ENCODE measurements at regions not wholly inside any gene's neighbourhood (a gene's known extent, or its start where the extent isn't known, plus 50 kb on each side); places are given as distances from the start of the nearest gene placed in this dataset.
A peak's percentile ranks its signal among the peaks of the same experiment; 100 is the strongest.

- Histone ChIP-seq H4K20me1 (ENCODE audit: insufficient read depth, low read length) (no peaks in the 10 kb centered on the region), H3K4me2 (ENCODE audit: low read depth, low read length) (peak overlapping the region; percentile 97), H3K27ac (ENCODE audit: low read length) (peak overlapping the region; percentile 65), H3K9me2 (replicated peaks; ENCODE audit: insufficient read depth, low read length) (no peaks in the 10 kb centered on the region), H3F3A (ENCODE audit: insufficient read depth, low read length) (peaks cover 23% of the 10 kb centered on the region), H3K79me2 (ENCODE audit: low read length) (no peaks in the 10 kb centered on the region), H3K36me3 (replicated peaks; ENCODE audit: insufficient read depth, low read length) (no peaks in the 10 kb centered on the region), H2AFZ (ENCODE audit: low read length) (peak overlapping the region; percentile 81), H3K27me3 (replicated peaks; ENCODE audit: insufficient read depth, low read length) (no peaks in the 10 kb centered on the region), H3K9ac (ENCODE audit: low read length) (peak overlapping the region; percentile 44; the same call in 1 of the 2 replicates), H3K4me3 (ENCODE audit: low read length) (peak overlapping the region; percentile 52), H3K9me3 (replicated peaks; ENCODE audit: insufficient read depth, low read length) (no peaks in the 10 kb centered on the region), H3K4me1 (ENCODE audit: low read length) (peaks cover 29% of the 10 kb centered on the region)
- no peak for TF ChIP-seq EZH2 (optimal IDR thresholded peaks at IDR 0.05; ENCODE audit: low read depth, low read length)
- peak; percentile 92 for TF ChIP-seq CTCF (IDR thresholded peaks at IDR 0.05; ENCODE audit: low read length)
- peak; percentile 88 for DNase-seq
These were observed 154.5 kb upstream of the LYZL2 start for GRCh38 chr10:30783939-30784501.

DNA sequence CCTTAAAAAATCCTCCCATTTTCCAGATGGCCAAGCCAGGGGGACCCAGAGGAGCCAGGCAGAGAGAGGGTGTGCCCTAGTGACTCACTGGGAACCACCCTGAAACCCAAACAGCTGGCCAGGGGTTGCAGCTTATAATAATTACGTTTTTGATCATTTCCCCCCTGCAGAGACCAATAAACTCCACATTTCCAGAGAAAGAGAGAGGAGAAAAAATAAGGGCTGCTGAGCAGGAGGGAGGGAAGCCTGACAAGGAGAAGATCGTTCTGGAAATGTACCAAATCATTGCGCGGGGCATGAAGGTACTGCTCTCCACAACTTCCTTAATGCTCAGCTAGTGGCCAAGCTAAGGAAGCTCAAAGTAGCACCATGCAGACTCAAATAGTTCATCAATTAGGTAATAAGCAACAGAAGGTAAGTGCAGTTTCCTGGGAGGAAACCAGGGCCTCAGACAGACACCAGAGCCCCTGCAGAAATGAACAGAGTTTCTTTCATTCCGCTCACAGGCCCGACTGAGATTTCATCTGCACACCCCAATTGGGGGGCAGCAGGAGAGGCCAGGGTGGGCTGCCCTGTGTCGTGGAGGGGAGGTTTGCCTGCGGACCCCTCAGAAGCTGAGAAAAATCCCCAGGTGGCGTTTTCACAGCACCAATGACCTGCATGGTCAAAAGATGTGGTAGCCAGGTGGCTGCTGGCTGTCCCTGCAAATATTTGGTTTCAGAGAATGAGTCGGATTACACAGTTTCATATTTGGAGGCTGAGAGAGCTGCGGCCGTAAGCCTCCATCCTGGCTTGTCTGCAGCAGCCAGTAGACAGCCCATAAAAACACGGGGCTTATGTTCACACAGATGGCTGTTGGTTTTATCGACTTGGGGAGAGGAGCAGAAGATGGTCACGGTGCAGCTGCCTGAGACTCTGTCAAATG, 153.2 kb upstream of the LYZL2 start:
- no peaks in the 10 kb centered on the region for H3K9me2 ChIP-seq (replicated peaks; ENCODE audit: insufficient read depth, low read length)
- TF ChIP-seq EZH2phosphoT487 (IDR thresholded peaks at IDR 0.05; ENCODE audit: low read length), result no peak
- TF ChIP-seq CTCF (IDR thresholded peaks at IDR 0.05; ENCODE audit: low read length), result no peak
- TF ChIP-seq EZH2 (optimal IDR thresholded peaks at IDR 0.05; ENCODE audit: low read depth, low read length), result no peak
- no peaks in the 10 kb centered on the region for H3K27me3 ChIP-seq (replicated peaks; ENCODE audit: insufficient read depth, low read length)
- peaks cover 17% of the 10 kb centered on the region for H3K4me1 ChIP-seq (ENCODE audit: low read length)
- peaks cover 23% of the 10 kb centered on the region for H3F3A ChIP-seq (ENCODE audit: insufficient read depth, low read length)
- no peaks in the 10 kb centered on the region for H3K36me3 ChIP-seq (replicated peaks; ENCODE audit: insufficient read depth, low read length)
- H3K27ac ChIP-seq (ENCODE audit: low read length), result peak overlapping the region; percentile 65
- H3K79me2 ChIP-seq (ENCODE audit: low read length), result no peaks in the 10 kb centered on the region
- no peaks in the 10 kb centered on the region for H4K20me1 ChIP-seq (ENCODE audit: insufficient read depth, low read length)
- peak overlapping the region; percentile 52 for H3K4me3 ChIP-seq (ENCODE audit: low read length)
- H3K4me2 ChIP-seq (ENCODE audit: low read depth, low read length), result peak overlapping the region; percentile 97
- peak; percentile 86 for DNase-seq
- no peaks in the 10 kb centered on the region for H3K9me3 ChIP-seq (replicated peaks; ENCODE audit: insufficient read depth, low read length)
- H2AFZ ChIP-seq (ENCODE audit: low read length), result peak overlapping the region; percentile 81
- peak overlapping the region; percentile 44; the same call in 1 of the 2 replicates for H3K9ac ChIP-seq (ENCODE audit: low read length)

DNA sequence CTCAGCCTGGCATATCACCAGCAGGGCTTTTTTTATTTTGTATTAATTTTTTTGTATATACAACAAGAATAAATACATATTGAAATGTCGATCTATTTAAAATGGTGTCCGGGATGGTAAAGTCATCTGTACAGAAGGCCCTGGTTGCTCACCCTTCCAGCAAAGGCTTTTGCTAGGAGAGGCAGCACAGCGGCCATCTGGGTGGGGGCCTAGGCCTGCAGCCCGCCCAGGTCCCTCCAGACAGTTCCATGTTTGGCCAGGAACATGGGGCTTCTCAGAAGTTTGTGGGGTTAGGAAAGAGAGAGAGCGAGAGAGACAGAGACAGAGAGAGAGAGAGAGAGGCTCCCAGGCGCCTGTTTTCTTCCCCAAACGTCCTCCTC, 152.6 kb upstream of the LYZL2 start:
- TF ChIP-seq EZH2phosphoT487 (IDR thresholded peaks at IDR 0.05; ENCODE audit: low read length) (no peak), CTCF (IDR thresholded peaks at IDR 0.05; ENCODE audit: low read length) (no peak), EZH2 (optimal IDR thresholded peaks at IDR 0.05; ENCODE audit: low read depth, low read length) (no peak)
- H3K79me2 ChIP-seq (ENCODE audit: low read length), result no peaks in the 10 kb centered on the region
- H3F3A ChIP-seq (ENCODE audit: insufficient read depth, low read length), result peaks cover 23% of the 10 kb centered on the region
- H3K4me1 ChIP-seq (ENCODE audit: low read length), result peaks cover 16% of the 10 kb centered on the region
- no peaks in the 10 kb centered on the region for H3K9me2 ChIP-seq (replicated peaks; ENCODE audit: insufficient read depth, low read length)
- H3K27me3 ChIP-seq (replicated peaks; ENCODE audit: insufficient read depth, low read length), result no peaks in the 10 kb centered on the region
- H3K4me2 ChIP-seq (ENCODE audit: low read depth, low read length), result peak overlapping the region; percentile 97
- H3K27ac ChIP-seq (ENCODE audit: low read length), result peak overlapping the region; percentile 65; the same call in 1 of the 2 replicates
- no peaks in the 10 kb centered on the region for H3K36me3 ChIP-seq (replicated peaks; ENCODE audit: insufficient read depth, low read length)
- peak overlapping the region; percentile 81 for H2AFZ ChIP-seq (ENCODE audit: low read length)
- peak overlapping the region; percentile 44; the same call in 1 of the 2 replicates for H3K9ac ChIP-seq (ENCODE audit: low read length)
- H3K9me3 ChIP-seq (replicated peaks; ENCODE audit: insufficient read depth, low read length), result no peaks in the 10 kb centered on the region
- H4K20me1 ChIP-seq (ENCODE audit: insufficient read depth, low read length), result no peaks in the 10 kb centered on the region
- H3K4me3 ChIP-seq (ENCODE audit: low read length), result no peak overlapping the region
- DNase-seq, result no peak
